ENCODE measurements at regions not wholly inside any gene's neighbourhood (a gene's known extent, or its start where the extent isn't known, plus 50 kb on each side); places are given as distances from the start of the nearest gene placed in this dataset.

DNA sequence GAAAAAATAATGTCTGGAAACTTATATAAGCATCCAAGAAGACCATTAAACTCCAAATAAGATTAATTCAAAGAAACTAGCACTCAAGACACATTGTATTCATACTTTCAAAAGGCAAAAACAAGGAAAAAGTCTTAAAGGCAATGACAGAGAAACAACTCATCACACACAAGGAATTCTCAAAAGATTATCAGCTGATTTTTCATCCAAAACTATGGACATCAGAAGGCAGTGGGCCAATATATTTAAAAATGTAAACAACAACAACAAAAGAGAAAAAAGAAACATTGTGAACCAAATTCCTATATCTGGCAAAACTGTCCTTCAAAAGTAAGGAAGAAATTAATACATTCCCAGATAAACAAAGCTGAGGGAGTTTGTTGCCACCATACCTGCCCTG lies 711.4 kb upstream of the GALNTL6 start:
- no peak for DNase-seq
- peaks cover 6% of the 10 kb centered on the region for H3K9me3 ChIP-seq (ENCODE audit: control insufficient read depth, low read length)

DNA sequence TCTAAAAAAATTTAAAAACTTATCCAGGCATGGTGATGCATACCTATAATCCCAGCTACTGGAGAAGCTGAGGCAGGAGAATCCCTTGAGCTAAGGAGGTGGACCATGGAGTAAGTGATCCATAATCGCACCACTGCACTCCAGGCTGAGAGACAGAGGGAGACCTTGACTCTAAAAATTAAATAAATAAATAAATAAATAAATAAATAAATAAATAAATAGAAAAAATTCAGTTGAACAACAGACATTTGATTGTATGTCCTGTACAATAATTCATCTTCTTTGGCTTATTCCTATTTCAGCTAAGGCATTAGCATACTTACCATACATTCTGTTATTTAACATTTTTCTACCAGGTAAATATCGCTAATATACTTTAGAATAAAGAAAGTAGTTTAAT lies 726.1 kb upstream of the GALNTL6 start:
- no peaks in the 10 kb centered on the region for H3K4me1 Mint-ChIP-seq
- H3K4me1 ChIP-seq (ENCODE audit: control insufficient read depth, insufficient read depth, low read length), result no peaks in the 10 kb centered on the region
- no peak overlapping the region for H3K4me3 ChIP-seq (ENCODE audit: low read length)
- TF ChIP-seq, protein P1, sequence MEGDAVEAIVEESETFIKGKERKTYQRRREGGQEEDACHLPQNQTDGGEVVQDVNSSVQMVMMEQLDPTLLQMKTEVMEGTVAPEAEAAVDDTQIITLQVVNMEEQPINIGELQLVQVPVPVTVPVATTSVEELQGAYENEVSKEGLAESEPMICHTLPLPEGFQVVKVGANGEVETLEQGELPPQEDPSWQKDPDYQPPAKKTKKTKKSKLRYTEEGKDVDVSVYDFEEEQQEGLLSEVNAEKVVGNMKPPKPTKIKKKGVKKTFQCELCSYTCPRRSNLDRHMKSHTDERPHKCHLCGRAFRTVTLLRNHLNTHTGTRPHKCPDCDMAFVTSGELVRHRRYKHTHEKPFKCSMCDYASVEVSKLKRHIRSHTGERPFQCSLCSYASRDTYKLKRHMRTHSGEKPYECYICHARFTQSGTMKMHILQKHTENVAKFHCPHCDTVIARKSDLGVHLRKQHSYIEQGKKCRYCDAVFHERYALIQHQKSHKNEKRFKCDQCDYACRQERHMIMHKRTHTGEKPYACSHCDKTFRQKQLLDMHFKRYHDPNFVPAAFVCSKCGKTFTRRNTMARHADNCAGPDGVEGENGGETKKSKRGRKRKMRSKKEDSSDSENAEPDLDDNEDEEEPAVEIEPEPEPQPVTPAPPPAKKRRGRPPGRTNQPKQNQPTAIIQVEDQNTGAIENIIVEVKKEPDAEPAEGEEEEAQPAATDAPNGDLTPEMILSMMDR (conservative IDR thresholded peaks at IDR 0.05), result no peak
- H3K36me3 ChIP-seq (ENCODE audit: control insufficient read depth, insufficient read depth, low read length), result no peaks in the 10 kb centered on the region
- no peaks in the 10 kb centered on the region for H3K27me3 ChIP-seq (ENCODE audit: control insufficient read depth, insufficient read depth, low read length, poor library complexity, severe bottlenecking)
- WGBS, 2 experiments (ENCODE audit: insufficient coverage in 1 of 2, insufficient read length in 1 of 2), result 100% methylated on average over 1 of the region's 2 CpGs; no CpG with 5 or more reads in 1 of the 2 experiments
- H3K27ac ChIP-seq (ENCODE audit: low read depth, low read length), result no peak overlapping the region
- peaks cover 13% of the 10 kb centered on the region for H3K9me3 Mint-ChIP-seq
- DNase-seq, result no peak
- no peak overlapping the region for H3K27ac Mint-ChIP-seq
- no peaks in the 10 kb centered on the region for H3K36me3 Mint-ChIP-seq (ENCODE audit: low read depth)
- no peak overlapping the region for H3K4me3 Mint-ChIP-seq
- H3K9ac ChIP-seq (ENCODE audit: extremely low read depth, low read length, poor library complexity, severe bottlenecking), result no peak overlapping the region
- peaks cover 19% of the 10 kb centered on the region for H3K9me3 ChIP-seq (ENCODE audit: control insufficient read depth, low read length)
- no peaks in the 10 kb centered on the region for H3K27me3 Mint-ChIP-seq (ENCODE audit: insufficient read depth)

More for the DNA sequence above, 711.4 kb upstream of the GALNTL6 start:
- Mint-ChIP-seq H3K4me1 (no peaks in the 10 kb centered on the region), H3K4me3 (no peak overlapping the region), H3K9me3 (peaks cover 10% of the 10 kb centered on the region), H3K27me3 (ENCODE audit: insufficient read depth) (no peaks in the 10 kb centered on the region), H3K27ac (no peak overlapping the region), H3K36me3 (ENCODE audit: low read depth) (peaks cover 3% of the 10 kb centered on the region)
- no peak overlapping the region for H3K9ac ChIP-seq (ENCODE audit: extremely low read depth, low read length, poor library complexity, severe bottlenecking)
- no peaks in the 10 kb centered on the region for H3K36me3 ChIP-seq (ENCODE audit: control insufficient read depth, insufficient read depth, low read length)
- TF ChIP-seq, protein P1 (conservative IDR thresholded peaks at IDR 0.05), result no peak
- H3K4me3 ChIP-seq (ENCODE audit: low read length), result no peak overlapping the region
- H3K4me1 ChIP-seq (ENCODE audit: control insufficient read depth, insufficient read depth, low read length), result no peaks in the 10 kb centered on the region
- H3K27ac ChIP-seq (ENCODE audit: low read depth, low read length), result no peak overlapping the region
- no peaks in the 10 kb centered on the region for H3K27me3 ChIP-seq (ENCODE audit: control insufficient read depth, insufficient read depth, low read length, poor library complexity, severe bottlenecking)

DNA sequence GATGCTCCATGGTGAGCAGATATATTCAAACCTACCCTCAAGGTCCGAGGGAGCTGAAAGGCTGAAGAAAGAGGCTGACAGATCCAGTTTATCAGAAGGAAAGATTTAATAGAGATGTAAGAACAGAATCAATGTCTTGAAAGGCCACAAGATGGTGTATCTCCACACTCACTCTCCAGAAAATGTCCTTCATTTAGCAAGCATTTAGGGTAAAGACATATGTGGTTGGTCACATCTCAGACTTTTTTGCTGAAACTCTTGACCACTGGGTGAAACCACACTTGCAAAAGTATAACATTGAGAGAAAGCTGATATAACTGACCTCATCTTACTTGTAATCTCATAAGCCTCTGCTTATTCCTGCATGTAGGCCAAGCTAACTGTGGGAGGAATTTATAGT lies 745.8 kb upstream of the GALNTL6 start:
- Histone ChIP-seq H3K9me3 (ENCODE audit: control insufficient read depth, low read length) (no peaks in the 10 kb centered on the region), H3K4me1 (ENCODE audit: control insufficient read depth, insufficient read depth, low read length) (no peaks in the 10 kb centered on the region), H3K4me3 (ENCODE audit: low read length) (no peak overlapping the region), H3K27me3 (ENCODE audit: control insufficient read depth, insufficient read depth, low read length, poor library complexity, severe bottlenecking) (no peaks in the 10 kb centered on the region), H3K27ac (ENCODE audit: low read depth, low read length) (no peak overlapping the region), H3K9ac (ENCODE audit: extremely low read depth, low read length, poor library complexity, severe bottlenecking) (no peak overlapping the region), H3K36me3 (ENCODE audit: control insufficient read depth, insufficient read depth, low read length) (no peaks in the 10 kb centered on the region)
- Mint-ChIP-seq H3K4me3 (no peak overlapping the region), H3K9me3 (peaks cover 14% of the 10 kb centered on the region), H3K4me1 (peaks cover 1% of the 10 kb centered on the region), H3K27me3 (ENCODE audit: insufficient read depth) (no peaks in the 10 kb centered on the region), H3K36me3 (ENCODE audit: low read depth) (no peaks in the 10 kb centered on the region), H3K27ac (no peak overlapping the region)
- 78 to 90% methylated on average over 1 of the region's 1 CpG for WGBS, 2 experiments (ENCODE audit: insufficient coverage in 1 of 2, insufficient read length in 1 of 2)
- TF ChIP-seq, protein P1 (conservative IDR thresholded peaks at IDR 0.05), result peak; percentile 62
- DNase-seq, result no peak
